GM13976 (cell line): ENCODE measurements at regions not wholly inside any gene's neighbourhood (a gene's known extent, or its start where the extent isn't known, plus 50 kb on each side); places are given as distances from the start of the nearest gene placed in this dataset.

Experiments used
- DNase-seq: peaks from one replicate; pipeline ENCODE4 v3.0.0; 2012; ENCODE audit warnings: low spot score
- CTCF ChIP-seq: IDR thresholded peaks from 2 replicates; pipeline ENCODE4 v1.5.1; 2012; ENCODE audit warnings: borderline replicate concordance, mild to moderate bottlenecking; ENCODE audit not compliant: insufficient read depth; ENCODE audit errors: extremely low read depth, missing control alignments, control extremely low read depth
- in situ Hi-C: fragments of 300-500 bp; cut with MboI; formaldehyde crosslinking; loops from one replicate; pipeline ENCODE4 v1.12.0; 2022; ENCODE audit warnings: low sequenced_read_pairs, mixed read lengths, inconsistent platforms; ENCODE audit not compliant: unreplicated experiment

- TF ChIP-seq CTCF: no peak
- in situ Hi-C loops: no loop called here
- no peak for DNase-seq
These were observed 173.1 kb upstream of the POM121L12 start for GRCh38 chr7:52862321-52862720.

- no peak for DNase-seq
- in situ Hi-C loops: no loop called here
- TF ChIP-seq CTCF: no peak
These were observed 178.1 kb upstream of the POM121L12 start for GRCh38 chr7:52857367-52857766.

GRCh38 chr7:52854681-52855080 is 180.8 kb upstream of the POM121L12 start:
- in situ Hi-C loops: no loop called here
- no peak for TF ChIP-seq CTCF
- DNase-seq: no peak

GRCh38 chr7:52851547-52851946 is 183.9 kb upstream of the POM121L12 start:
- DNase-seq: no peak
- no peak for TF ChIP-seq CTCF
- in situ Hi-C loops: no loop called here

GRCh38 chr7:52843436-52843835 is 192.0 kb upstream of the POM121L12 start:
- in situ Hi-C loops: no loop called here
- TF ChIP-seq CTCF: no peak
- no peak for DNase-seq

- no peak for DNase-seq
- TF ChIP-seq CTCF: no peak
- in situ Hi-C loops: no loop called here
These were observed 193.1 kb upstream of the POM121L12 start for GRCh38 chr7:52842202-52842900.
